OCI-LY3 (cell line): ENCODE measurements at regions not wholly inside any gene's neighbourhood (a gene's known extent, or its start where the extent isn't known, plus 50 kb on each side); places are given as distances from the start of the nearest gene placed in this dataset.

Experiments
- EZH2phosphoT487 ChIP-seq: fragments of 200-600 bp; shearing (Covaris generic); IDR thresholded peaks from 2 replicates; pipeline ENCODE4 v1.6.1; 2018; ENCODE audit warnings: antibody characterized with exemption, mixed run types, low read depth
- TF ChIP-seq, protein P1 (sequence below): fragments of 200-600, 300-600 bp; sonication (generic); IDR thresholded peaks from 2 replicates; pipeline ENCODE4 v1.5.1; 2014; ENCODE audit warnings: antibody characterized with exemption, low read length, low read depth

GRCh38 chr15:77749236-77749997, 116.7 kb upstream of the LINGO1 start:
- TF ChIP-seq, protein P1, sequence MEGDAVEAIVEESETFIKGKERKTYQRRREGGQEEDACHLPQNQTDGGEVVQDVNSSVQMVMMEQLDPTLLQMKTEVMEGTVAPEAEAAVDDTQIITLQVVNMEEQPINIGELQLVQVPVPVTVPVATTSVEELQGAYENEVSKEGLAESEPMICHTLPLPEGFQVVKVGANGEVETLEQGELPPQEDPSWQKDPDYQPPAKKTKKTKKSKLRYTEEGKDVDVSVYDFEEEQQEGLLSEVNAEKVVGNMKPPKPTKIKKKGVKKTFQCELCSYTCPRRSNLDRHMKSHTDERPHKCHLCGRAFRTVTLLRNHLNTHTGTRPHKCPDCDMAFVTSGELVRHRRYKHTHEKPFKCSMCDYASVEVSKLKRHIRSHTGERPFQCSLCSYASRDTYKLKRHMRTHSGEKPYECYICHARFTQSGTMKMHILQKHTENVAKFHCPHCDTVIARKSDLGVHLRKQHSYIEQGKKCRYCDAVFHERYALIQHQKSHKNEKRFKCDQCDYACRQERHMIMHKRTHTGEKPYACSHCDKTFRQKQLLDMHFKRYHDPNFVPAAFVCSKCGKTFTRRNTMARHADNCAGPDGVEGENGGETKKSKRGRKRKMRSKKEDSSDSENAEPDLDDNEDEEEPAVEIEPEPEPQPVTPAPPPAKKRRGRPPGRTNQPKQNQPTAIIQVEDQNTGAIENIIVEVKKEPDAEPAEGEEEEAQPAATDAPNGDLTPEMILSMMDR: no peak
- no peak for TF ChIP-seq EZH2phosphoT487
